Retinal pigment epithelial cell (primary cell): ENCODE measurements at regions not wholly inside any gene's neighbourhood (a gene's known extent, or its start where the extent isn't known, plus 50 kb on each side); places are given as distances from the start of the nearest gene placed in this dataset.

Experiments
- DNase-seq: peaks from one replicate; pipeline ENCODE4 v3.0.0-alpha.2; 2010; ENCODE audit warnings: low read depth
- H3K4me3 ChIP-seq: 2 replicates; pipeline ENCODE4 v1.5.1; 2011; ENCODE audit warnings: mild to moderate bottlenecking, low read length, control low read depth, moderate library complexity
- CTCF ChIP-seq: conservative IDR thresholded peaks from 2 replicates; pipeline ENCODE4 v1.5.1; 2011; ENCODE audit warnings: low read depth, low read length, control low read depth, inconsistent platforms

DNA sequence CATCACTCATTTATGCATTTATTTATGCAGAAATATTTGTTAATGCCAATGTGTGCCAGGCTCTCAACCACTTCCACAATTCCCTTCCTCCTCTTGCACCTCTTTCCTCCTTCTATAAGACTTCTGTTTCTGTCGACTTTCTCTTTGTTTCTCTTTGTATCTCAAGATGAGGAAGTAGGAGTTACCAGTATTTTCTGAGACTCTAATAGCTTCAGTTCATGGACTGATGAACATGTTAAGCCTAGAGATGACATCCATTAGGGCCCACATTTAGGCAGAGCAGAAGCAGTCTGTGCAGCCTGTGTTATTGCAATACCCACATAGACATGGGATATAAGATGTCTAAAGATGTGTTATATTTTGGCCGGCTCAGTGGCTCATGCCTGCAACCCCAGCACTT is 241.8 kb upstream of the SMIM31 start:
- TF ChIP-seq CTCF: no peak
- H3K4me3 ChIP-seq: no peak overlapping the region
- DNase-seq: no peak

DNA sequence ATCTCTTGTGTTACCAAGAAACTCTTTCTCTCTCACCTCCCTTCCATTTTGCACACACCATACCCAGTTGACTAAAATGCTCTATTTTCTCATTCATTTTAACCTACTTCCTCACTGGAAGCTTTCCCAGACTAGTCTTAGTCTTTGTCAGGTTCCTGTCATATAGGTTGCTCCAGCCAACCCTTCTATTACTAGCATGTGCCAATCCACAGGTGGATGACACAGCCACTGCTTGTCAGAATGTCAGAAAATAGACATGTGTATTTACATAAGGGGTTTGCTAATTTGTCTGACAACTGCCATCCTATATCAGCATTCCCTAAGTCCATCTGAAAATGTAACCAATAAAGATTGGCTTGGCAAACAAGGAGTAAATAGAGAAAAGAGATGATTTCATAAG is 239.2 kb upstream of the SMIM31 start:
- DNase-seq: no peak
- H3K4me3 ChIP-seq: no peak overlapping the region
- TF ChIP-seq CTCF: no peak

DNA sequence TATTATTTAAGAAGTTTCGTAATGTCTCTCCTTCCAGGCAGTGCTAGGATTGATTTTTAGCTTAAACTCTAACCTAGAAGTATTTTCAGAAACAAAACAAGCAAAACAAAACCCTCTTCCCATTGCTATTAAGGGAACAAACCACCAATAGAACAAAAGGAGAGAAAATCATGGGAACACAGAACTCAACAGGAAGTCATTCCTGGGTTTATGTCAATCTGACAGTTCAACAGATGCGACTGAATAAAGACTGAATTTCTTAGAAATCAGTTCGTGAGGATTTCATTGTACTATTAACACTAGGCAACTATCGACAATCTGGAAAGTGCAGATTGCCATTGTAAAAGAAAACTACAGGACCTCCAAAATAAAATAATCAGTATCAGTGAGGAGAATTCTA is 229.1 kb upstream of the SMIM31 start:
- H3K4me3 ChIP-seq: no peak overlapping the region
- TF ChIP-seq CTCF: no peak
- no peak for DNase-seq

DNA sequence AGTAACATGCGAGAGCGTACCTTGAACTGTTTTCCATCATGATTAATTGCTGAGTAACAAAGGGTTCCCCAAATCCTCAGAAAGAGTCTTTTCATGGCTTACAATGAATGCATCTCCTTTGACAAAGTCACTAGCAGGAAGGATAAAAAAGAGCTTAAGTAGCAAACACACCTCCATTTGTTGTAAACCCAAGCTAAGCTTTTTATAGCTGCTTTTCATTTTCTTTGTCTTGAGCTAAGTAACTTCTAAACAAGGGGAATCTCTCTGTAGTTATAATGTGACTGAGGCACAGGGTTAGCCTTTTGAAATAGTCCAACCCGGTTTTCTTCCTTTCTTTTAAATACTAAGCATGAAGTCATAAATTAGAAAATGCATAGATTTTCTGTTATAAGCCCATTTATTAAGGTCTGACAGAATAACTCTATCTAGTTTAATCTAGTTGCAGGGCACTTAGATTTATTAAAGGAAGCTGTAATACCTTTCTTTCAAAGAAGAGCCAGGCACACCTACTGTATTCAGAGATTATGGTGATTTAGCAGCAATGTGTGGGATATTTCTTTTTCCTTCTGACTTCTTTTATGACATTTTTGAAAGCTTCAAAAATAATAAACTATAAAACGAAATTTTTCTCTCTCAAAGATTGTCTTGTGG is 226.9 kb upstream of the SMIM31 start:
- DNase-seq: no peak
- TF ChIP-seq CTCF: no peak
- H3K4me3 ChIP-seq: no peak overlapping the region

GRCh38 chr4:164529058-164529457 is 224.9 kb upstream of the SMIM31 start:
- H3K4me3 ChIP-seq: no peak overlapping the region
- TF ChIP-seq CTCF: no peak
- DNase-seq: no peak

DNA sequence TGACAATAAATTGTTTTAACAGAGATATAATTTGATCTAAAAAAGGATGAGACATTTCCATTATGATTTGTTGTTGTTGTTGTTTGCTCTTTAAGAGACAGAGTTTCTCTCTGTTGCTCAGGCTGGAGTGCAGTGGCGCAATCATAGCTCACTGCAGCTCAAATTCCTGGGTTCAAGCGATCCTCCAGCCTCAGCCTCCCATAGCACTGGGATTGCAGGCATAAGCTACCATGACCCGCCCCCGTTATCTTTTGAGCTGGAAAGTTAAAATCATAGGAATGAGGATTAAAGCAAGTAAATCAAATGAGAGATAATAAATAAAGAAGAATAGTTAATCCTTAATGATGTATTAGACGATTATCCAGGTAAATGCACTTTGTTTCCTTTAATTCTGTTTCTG is 224.4 kb upstream of the SMIM31 start:
- no peak overlapping the region for H3K4me3 ChIP-seq
- TF ChIP-seq CTCF: no peak
- no peak for DNase-seq

- TF ChIP-seq CTCF: no peak
- H3K4me3 ChIP-seq: no peak overlapping the region
- no peak for DNase-seq
Measured at GRCh38 chr4:164531336-164531735, 222.6 kb upstream of the SMIM31 start.
